IMR-90 (cell line): ENCODE measurements at regions not wholly inside any gene's neighbourhood (a gene's known extent, or its start where the extent isn't known, plus 50 kb on each side); places are given as distances from the start of the nearest gene placed in this dataset.

Experiments used
- BHLHE40 ChIP-seq: fragments of 150-350 bp; IDR thresholded peaks from 2 replicates; pipeline ENCODE4 v1.6.1; 2016; ENCODE audit warnings: mild to moderate bottlenecking, low read depth, low read length
- CEBPB ChIP-seq: IDR thresholded peaks from 2 replicates; pipeline ENCODE4 v1.6.1; 2012; ENCODE audit warnings: low read depth, low read length, improper control_type of control experiment
- CTCF ChIP-seq: conservative IDR thresholded peaks from 2 replicates; pipeline ENCODE4 v1.5.1; 2012; ENCODE audit warnings: mild to moderate bottlenecking, low read depth, low read length, improper control_type of control experiment
- FOS ChIP-seq: fragments of 150-350 bp; IDR thresholded peaks from 2 replicates; pipeline ENCODE4 v1.6.1; 2016; ENCODE audit warnings: low read depth, low read length
- MAZ ChIP-seq: IDR thresholded peaks from 2 replicates; pipeline ENCODE4 v1.6.1; 2012; ENCODE audit warnings: low read depth, mild to moderate bottlenecking, low read length, improper control_type of control experiment, moderate library complexity, borderline replicate concordance
- NFE2L2 ChIP-seq: fragments of 150-350 bp; IDR thresholded peaks from 2 replicates; pipeline ENCODE4 v1.6.1; 2016; ENCODE audit warnings: low read depth, mild to moderate bottlenecking, low read length
- POLR2A ChIP-seq: IDR thresholded peaks from 2 replicates; pipeline ENCODE4 v1.6.1; 2012; ENCODE audit warnings: mild to moderate bottlenecking, low read depth, low read length
- RCOR1 ChIP-seq: IDR thresholded peaks from 2 replicates; pipeline ENCODE4 v1.6.1; 2012; ENCODE audit warnings: mild to moderate bottlenecking, low read length, improper control_type of control experiment; ENCODE audit not compliant: insufficient replicate concordance
- SMC3 ChIP-seq: fragments of 150-350 bp; IDR thresholded peaks from 2 replicates; pipeline ENCODE4 v1.6.1; 2016; ENCODE audit warnings: low read depth, mild to moderate bottlenecking, antibody characterized with exemption, low read length, moderate library complexity

- no peak for TF ChIP-seq CTCF
- TF ChIP-seq MAZ: no peak
- no peak for TF ChIP-seq SMC3
- TF ChIP-seq FOS: no peak
- no peak for TF ChIP-seq NFE2L2
- no peak for TF ChIP-seq POLR2A
- TF ChIP-seq CEBPB: no peak
- no peak for TF ChIP-seq BHLHE40
- TF ChIP-seq RCOR1: no peak
Observed at GRCh38 chr7:125857606-125858005, 928.0 kb upstream of the POT1 start.
